H9 (cell line): ENCODE measurements at regions not wholly inside any gene's neighbourhood (a gene's known extent, or its start where the extent isn't known, plus 50 kb on each side); places are given as distances from the start of the nearest gene placed in this dataset.

ENCODE experiments used
- DNase-seq: peaks from one replicate; pipeline ENCODE4 v3.0.0-alpha.2; 2017
- H2AFZ ChIP-seq: one replicate; pipeline ENCODE4 v1.6.1; 2013; ENCODE audit warnings: mild to moderate bottlenecking, low read length, control low read depth, moderate library complexity
- H2AK5ac ChIP-seq: 2 replicates; pipeline ENCODE4 v1.6.1; 2013; ENCODE audit warnings: low read length, control low read depth, mixed read lengths; ENCODE audit not compliant: insufficient read length
- H2BK120ac ChIP-seq: one replicate; pipeline ENCODE4 v1.6.1; 2013; ENCODE audit warnings: low read depth, mild to moderate bottlenecking, low read length, control low read depth, inconsistent platforms; ENCODE audit not compliant: poor library complexity, severe bottlenecking
- H2BK12ac ChIP-seq: 2 replicates; pipeline ENCODE4 v1.6.1; 2013; ENCODE audit warnings: low read length, control low read depth, mixed read lengths, low read depth; ENCODE audit not compliant: insufficient read length
- H2BK15ac ChIP-seq: 2 replicates; pipeline ENCODE4 v1.6.1; 2013; ENCODE audit warnings: low read depth, low read length, control low read depth
- H2BK20ac ChIP-seq: one replicate; pipeline ENCODE4 v1.6.1; 2013; ENCODE audit warnings: low read depth, mild to moderate bottlenecking, low read length, control low read depth, inconsistent platforms; ENCODE audit not compliant: poor library complexity, severe bottlenecking
- H2BK5ac ChIP-seq: 2 replicates; pipeline ENCODE4 v1.6.1; 2013; ENCODE audit warnings: low read length, control low read depth, mixed read lengths; ENCODE audit not compliant: insufficient read length
- H3K14ac ChIP-seq: 2 replicates; pipeline ENCODE4 v1.6.1; 2013; ENCODE audit warnings: low read length, control low read depth; ENCODE audit not compliant: insufficient read depth
- H3K18ac ChIP-seq: 2 replicates; pipeline ENCODE4 v1.6.1; 2013; ENCODE audit warnings: low read depth, mild to moderate bottlenecking, mixed read lengths, low read length, control low read depth; ENCODE audit not compliant: insufficient read length
- H3K23ac ChIP-seq: 2 replicates; pipeline ENCODE4 v1.6.1; 2013; ENCODE audit warnings: low read length, control low read depth, mixed read lengths, low read depth; ENCODE audit not compliant: insufficient read length
- H3K23me2 ChIP-seq: 2 replicates; pipeline ENCODE4 v1.6.1; 2013; ENCODE audit warnings: low read depth, mild to moderate bottlenecking, mixed read lengths, low read length, control low read depth; ENCODE audit not compliant: insufficient read length, poor library complexity, severe bottlenecking
- H3K27ac ChIP-seq: 2 replicates; pipeline ENCODE4 v1.5.1; 2013; ENCODE audit warnings: low read length, control low read depth, mixed read lengths, low read depth; ENCODE audit not compliant: insufficient read length
- H3K27me3 ChIP-seq: 2 replicates; pipeline ENCODE4 v1.6.1; 2013; ENCODE audit warnings: low read length, control low read depth, inconsistent platforms; ENCODE audit not compliant: insufficient read depth
- H3K4ac ChIP-seq: 2 replicates; pipeline ENCODE4 v1.6.1; 2013; ENCODE audit warnings: low read depth, mild to moderate bottlenecking, control low read depth, inconsistent platforms, low read length, moderate library complexity
- H3K4me1 ChIP-seq: 2 replicates; pipeline ENCODE4 v1.6.1; 2013; ENCODE audit warnings: low read length, control low read depth, inconsistent platforms; ENCODE audit not compliant: insufficient read depth
- H3K4me2 ChIP-seq: 2 replicates; pipeline ENCODE4 v1.6.1; 2013; ENCODE audit warnings: low read length, control low read depth, mixed read lengths; ENCODE audit not compliant: insufficient read length, insufficient read depth
- H3K56ac ChIP-seq: 2 replicates; pipeline ENCODE4 v1.6.1; 2013; ENCODE audit warnings: low read depth, mild to moderate bottlenecking, mixed read lengths, low read length, control low read depth; ENCODE audit not compliant: insufficient read length
- H3K79me1 ChIP-seq: 2 replicates; pipeline ENCODE4 v1.6.1; 2013; ENCODE audit warnings: low read depth, mild to moderate bottlenecking, moderate library complexity, low read length, control low read depth, inconsistent platforms; ENCODE audit not compliant: insufficient read depth, poor library complexity, severe bottlenecking
- H3K79me2 ChIP-seq: 2 replicates; pipeline ENCODE4 v1.6.1; 2013; ENCODE audit warnings: low read length, control low read depth, inconsistent platforms; ENCODE audit not compliant: insufficient read depth
- H3K9ac ChIP-seq: 2 replicates; pipeline ENCODE4 v1.6.1; 2013; ENCODE audit warnings: low read length, control low read depth, mixed read lengths; ENCODE audit not compliant: insufficient read length; ENCODE audit errors: extremely low read depth
- H3K9me3 ChIP-seq: one replicate; pipeline ENCODE4 v1.6.1; 2013; ENCODE audit warnings: low read depth, low read length, inconsistent platforms; ENCODE audit not compliant: control insufficient read depth
- H3T11ph ChIP-seq: one replicate; pipeline ENCODE4 v1.6.1; 2013; ENCODE audit warnings: mild to moderate bottlenecking, low read length, control low read depth, inconsistent platforms
- H4K20me1 ChIP-seq: one replicate; pipeline ENCODE4 v1.6.1; 2013; ENCODE audit not compliant: control insufficient read depth, insufficient read length, insufficient read depth
- H4K5ac ChIP-seq: 2 replicates; pipeline ENCODE4 v1.6.1; 2013; ENCODE audit warnings: low read depth, mild to moderate bottlenecking, mixed read lengths, low read length, control low read depth; ENCODE audit not compliant: insufficient read length
- H4K8ac ChIP-seq: replicated peaks from 2 replicates; pipeline ENCODE4 v1.6.1; 2013; ENCODE audit warnings: low read length, control low read depth, mixed read lengths, low read depth; ENCODE audit not compliant: insufficient read length
- H4K91ac ChIP-seq: 2 replicates; pipeline ENCODE4 v1.6.1; 2013; ENCODE audit warnings: low read depth, mild to moderate bottlenecking, moderate library complexity, mixed read lengths, low read length, control low read depth; ENCODE audit not compliant: insufficient read length
- H3K27ac Mint-ChIP-seq, 3 experiments: 2 replicates in 2 of 3; 3 replicates in 1 of 3; pipeline ENCODE4 v1.8.0; 2020 to 2021; ENCODE audit warnings: mixed read lengths in 3 of 3, mild to moderate bottlenecking in 1 of 3, moderate library complexity in 1 of 3
- H3K27me3 Mint-ChIP-seq: 2 replicates; pipeline ENCODE4 v1.8.0; 2021; ENCODE audit warnings: low read depth, mild to moderate bottlenecking, moderate library complexity, mixed read lengths
- H3K36me3 Mint-ChIP-seq, 3 experiments: 2 replicates in 2 of 3; 3 replicates in 1 of 3; pipeline ENCODE4 v1.8.0; 2020 to 2021; ENCODE audit warnings: low read depth in 3 of 3, mixed read lengths in 3 of 3; ENCODE audit not compliant: insufficient read depth in 1 of 3
- H3K4me1 Mint-ChIP-seq, 2 experiments: 2 replicates each; pipeline ENCODE4 v1.8.0; 2020; ENCODE audit warnings: mixed read lengths in 2 of 2
- H3K4me3 Mint-ChIP-seq, 2 experiments: 2 replicates in 1 of 2; 3 replicates in 1 of 2; pipeline ENCODE4 v1.8.0; 2020 to 2021; ENCODE audit warnings: mild to moderate bottlenecking in 2 of 2, mixed read lengths in 2 of 2, moderate library complexity in 1 of 2
- H3K9me3 Mint-ChIP-seq, 2 experiments: 2 replicates in 1 of 2; 3 replicates in 1 of 2; pipeline ENCODE4 v1.8.0; 2020; ENCODE audit warnings: mild to moderate bottlenecking in 2 of 2, mixed read lengths in 2 of 2, moderate library complexity in 1 of 2
- CTCF ChIP-seq: fragments of 200-600 bp; sonication (generic); conservative IDR thresholded peaks from 3 replicates; pipeline ENCODE4 v1.8.0; 2021; ENCODE audit warnings: antibody characterized with exemption, mild to moderate bottlenecking
- WGBS: extraction: QIAGEN DNeasy Blood & Tissue Kit; methylation state at CpG from one replicate; pipeline ENCODE4 v1.1.7; 2013; ENCODE audit warnings: missing lambda C conversion rate, low lambda C conversion rate, mixed read lengths; ENCODE audit not compliant: insufficient read length; ENCODE audit errors: extremely low coverage; 5-methylcytosine and 5-hydroxymethylcytosine counted together

- Mint-ChIP-seq H3K27ac (no peak overlapping the region), H3K4me3 (no peak overlapping the region), H3K27me3 (no peaks in the 10 kb centered on the region; the same call in 1 of the 2 replicates), H3K4me1 (no peaks in the 10 kb centered on the region), H3K36me3 (peaks cover 0 to 7% (median 0%) of the 10 kb centered on the region in 3 experiments; a peak in 2 of 7 replicates), H3K9me3 (peaks cover 4 to 8% of the 10 kb centered on the region in 2 experiments; a peak in 3 of 5 replicates)
- Histone ChIP-seq H4K8ac (no peak overlapping the region), H3K79me1 (no peaks in the 10 kb centered on the region), H3K27ac (no peak overlapping the region), H3K9ac (no peak overlapping the region), H2BK20ac (no peak overlapping the region), H3T11ph (no peak overlapping the region), H2AK5ac (no peak overlapping the region), H3K9me3 (no peaks in the 10 kb centered on the region), H3K79me2 (no peaks in the 10 kb centered on the region), H3K4me1 (no peaks in the 10 kb centered on the region), H3K4ac (no peak overlapping the region), H3K4me2 (no peak overlapping the region), H4K5ac (no peak overlapping the region), H3K23me2 (no peaks in the 10 kb centered on the region), H2BK15ac (no peak overlapping the region), H2BK5ac (no peak overlapping the region), H3K14ac (no peak overlapping the region), H2AFZ (no peak overlapping the region), H2BK120ac (no peak overlapping the region), H4K20me1 (no peaks in the 10 kb centered on the region), H3K27me3 (no peaks in the 10 kb centered on the region), H3K18ac (no peak overlapping the region), H3K56ac (no peak overlapping the region), H2BK12ac (no peak overlapping the region), H3K23ac (no peak overlapping the region), H4K91ac (no peak overlapping the region)
- DNase-seq = no peak
- peak; percentile 85 for TF ChIP-seq CTCF
- no CpG with 5 or more reads among the region's 4 CpGs for WGBS
Measured at GRCh38 chr6:105733556-105734162, 330.8 kb upstream of the PREP start.
